ENCODE measurements at regions not wholly inside any gene's neighbourhood (a gene's known extent, or its start where the extent isn't known, plus 50 kb on each side); places are given as distances from the start of the nearest gene placed in this dataset.
"Not testable (repeated sequence)": the region's sequence is repeated elsewhere in the genome, so short reads cannot be mapped to it uniquely, and the experiment has no call there.

DNA sequence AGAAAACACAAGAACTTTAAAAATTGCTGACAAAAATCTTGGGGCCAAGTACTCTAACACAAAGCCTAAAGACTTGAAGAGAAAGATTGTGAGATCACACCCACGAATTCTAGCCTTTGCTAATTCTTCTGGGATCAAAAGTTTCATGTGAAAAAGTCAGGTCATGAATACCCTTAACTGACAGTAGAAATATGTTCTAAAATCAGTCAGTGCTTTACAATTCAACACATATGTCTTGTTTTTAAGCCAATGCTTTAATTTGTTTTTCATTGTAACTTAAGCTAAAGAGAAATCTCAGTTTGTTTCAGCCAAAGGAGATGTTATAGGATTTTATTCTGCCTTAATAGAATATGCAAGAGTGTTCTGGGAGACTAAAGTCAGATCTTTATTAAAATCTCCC lies 78.2 kb upstream of the PLEKHG1 start:
- Mint-ChIP-seq H3K27me3 (peaks cover 3% of the 10 kb centered on the region), H3K27ac (no peak overlapping the region), H3K4me3 (ENCODE audit: low read depth) (no peak overlapping the region), H3K9me3 (ENCODE audit: low read depth) (peaks cover 3% of the 10 kb centered on the region), H3K4me1 (ENCODE audit: low read depth) (no peaks in the 10 kb centered on the region), H3K36me3 (ENCODE audit: insufficient read depth) (no peaks in the 10 kb centered on the region)
- TF ChIP-seq CTCF (IDR thresholded peaks at IDR 0.05; ENCODE audit: unreplicated experiment) = no peak
- no peak for DNase-seq (ENCODE audit: low spot score, unreplicated experiment)

DNA sequence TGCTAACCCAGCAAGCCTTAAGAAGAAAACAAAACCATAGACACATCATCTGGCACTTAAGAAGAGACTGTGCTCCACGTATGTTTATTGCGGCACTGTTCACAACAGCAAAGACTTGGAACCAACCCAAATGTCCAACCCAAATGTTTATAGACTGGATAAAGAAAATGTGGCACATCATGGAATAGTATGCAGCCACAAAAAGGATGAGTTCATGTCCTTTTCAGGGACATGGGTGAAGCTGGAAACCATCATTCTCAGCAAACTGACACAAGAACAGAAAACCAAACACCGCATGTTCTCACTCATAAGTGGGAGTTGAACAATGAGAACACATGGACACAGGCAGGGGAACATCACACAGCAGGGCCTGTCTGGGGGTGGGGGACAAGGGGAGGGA lies 76.5 kb upstream of the PLEKHG1 start:
- not testable (repeated sequence) for H3K36me3 Mint-ChIP-seq (ENCODE audit: insufficient read depth); H3K27me3 Mint-ChIP-seq; H3K9me3 Mint-ChIP-seq (ENCODE audit: low read depth); H3K4me1 Mint-ChIP-seq (ENCODE audit: low read depth); H3K27ac Mint-ChIP-seq; DNase-seq (ENCODE audit: low spot score, unreplicated experiment); H3K4me3 Mint-ChIP-seq (ENCODE audit: low read depth)

GRCh38 chr6:150525300-150525699 lies 74.4 kb upstream of the PLEKHG1 start:
- TF ChIP-seq CTCF (IDR thresholded peaks at IDR 0.05; ENCODE audit: unreplicated experiment) = no peak
- Mint-ChIP-seq H3K36me3 (ENCODE audit: insufficient read depth) (no peaks in the 10 kb centered on the region), H3K27me3 (peaks cover 13% of the 10 kb centered on the region), H3K4me1 (ENCODE audit: low read depth) (peaks cover 9% of the 10 kb centered on the region), H3K4me3 (ENCODE audit: low read depth) (no peak overlapping the region), H3K9me3 (ENCODE audit: low read depth) (peaks cover 3% of the 10 kb centered on the region), H3K27ac (no peak overlapping the region)
- DNase-seq (ENCODE audit: low spot score, unreplicated experiment) = no peak

GRCh38 chr6:150527100-150527499 lies 72.6 kb upstream of the PLEKHG1 start:
- no peak for TF ChIP-seq CTCF (IDR thresholded peaks at IDR 0.05; ENCODE audit: unreplicated experiment)
- H3K9me3 Mint-ChIP-seq (ENCODE audit: low read depth) = peaks cover 3% of the 10 kb centered on the region
- H3K4me1 Mint-ChIP-seq (ENCODE audit: low read depth) = peaks cover 9% of the 10 kb centered on the region
- no peak for DNase-seq (ENCODE audit: low spot score, unreplicated experiment)
- peaks cover 13% of the 10 kb centered on the region for H3K27me3 Mint-ChIP-seq
- H3K27ac Mint-ChIP-seq = no peak overlapping the region
- H3K36me3 Mint-ChIP-seq (ENCODE audit: insufficient read depth) = no peaks in the 10 kb centered on the region
- no peak overlapping the region for H3K4me3 Mint-ChIP-seq (ENCODE audit: low read depth)

- H3K9me3 Mint-ChIP-seq (ENCODE audit: low read depth) = peaks cover 3% of the 10 kb centered on the region
- no peaks in the 10 kb centered on the region for H3K36me3 Mint-ChIP-seq (ENCODE audit: insufficient read depth)
- no peak overlapping the region for H3K27ac Mint-ChIP-seq
- H3K27me3 Mint-ChIP-seq = peaks cover 13% of the 10 kb centered on the region
- TF ChIP-seq CTCF (IDR thresholded peaks at IDR 0.05; ENCODE audit: unreplicated experiment) = no peak
- H3K4me3 Mint-ChIP-seq (ENCODE audit: low read depth) = no peak overlapping the region
- DNase-seq (ENCODE audit: low spot score, unreplicated experiment) = no peak
- H3K4me1 Mint-ChIP-seq (ENCODE audit: low read depth) = peaks cover 9% of the 10 kb centered on the region
These were observed 70.9 kb upstream of the PLEKHG1 start for GRCh38 chr6:150528648-150529285.

GRCh38 chr6:150529646-150530045 lies 70.0 kb upstream of the PLEKHG1 start:
- Mint-ChIP-seq H3K4me3 (ENCODE audit: low read depth) (no peak overlapping the region), H3K9me3 (ENCODE audit: low read depth) (peaks cover 3% of the 10 kb centered on the region), H3K36me3 (ENCODE audit: insufficient read depth) (no peaks in the 10 kb centered on the region), H3K27me3 (peaks cover 13% of the 10 kb centered on the region), H3K27ac (no peak overlapping the region), H3K4me1 (ENCODE audit: low read depth) (peaks cover 12% of the 10 kb centered on the region)
- no peak for TF ChIP-seq CTCF (IDR thresholded peaks at IDR 0.05; ENCODE audit: unreplicated experiment)
- DNase-seq (ENCODE audit: low spot score, unreplicated experiment) = no peak

All from progenitor cell of endocrine pancreas (in vitro differentiated cells).